ENCODE measurements at regions not wholly inside any gene's neighbourhood (a gene's known extent, or its start where the extent isn't known, plus 50 kb on each side); places are given as distances from the start of the nearest gene placed in this dataset.

DNA sequence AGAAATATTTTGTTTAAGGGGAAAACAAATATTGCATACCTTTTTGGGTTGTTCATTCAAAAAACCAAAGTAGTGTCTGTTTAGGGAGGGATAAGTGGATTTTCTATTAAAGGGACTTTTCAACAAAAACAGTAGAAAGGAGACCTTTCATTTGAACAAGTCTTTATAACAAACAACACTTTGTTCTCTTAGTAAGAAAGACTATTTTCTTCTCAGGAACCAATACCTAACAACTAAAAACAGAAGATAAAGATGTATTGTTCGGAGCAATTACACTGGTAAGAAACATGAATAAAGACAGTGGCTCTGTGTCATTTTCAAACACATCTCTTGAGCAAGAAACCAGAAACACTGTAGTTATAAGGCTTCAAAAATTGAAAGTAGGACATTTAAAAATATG, 1610.1 kb upstream of the PCDH20 start:
- no peak for DNase-seq (ENCODE audit: low read depth)
- TF ChIP-seq, protein P1, sequence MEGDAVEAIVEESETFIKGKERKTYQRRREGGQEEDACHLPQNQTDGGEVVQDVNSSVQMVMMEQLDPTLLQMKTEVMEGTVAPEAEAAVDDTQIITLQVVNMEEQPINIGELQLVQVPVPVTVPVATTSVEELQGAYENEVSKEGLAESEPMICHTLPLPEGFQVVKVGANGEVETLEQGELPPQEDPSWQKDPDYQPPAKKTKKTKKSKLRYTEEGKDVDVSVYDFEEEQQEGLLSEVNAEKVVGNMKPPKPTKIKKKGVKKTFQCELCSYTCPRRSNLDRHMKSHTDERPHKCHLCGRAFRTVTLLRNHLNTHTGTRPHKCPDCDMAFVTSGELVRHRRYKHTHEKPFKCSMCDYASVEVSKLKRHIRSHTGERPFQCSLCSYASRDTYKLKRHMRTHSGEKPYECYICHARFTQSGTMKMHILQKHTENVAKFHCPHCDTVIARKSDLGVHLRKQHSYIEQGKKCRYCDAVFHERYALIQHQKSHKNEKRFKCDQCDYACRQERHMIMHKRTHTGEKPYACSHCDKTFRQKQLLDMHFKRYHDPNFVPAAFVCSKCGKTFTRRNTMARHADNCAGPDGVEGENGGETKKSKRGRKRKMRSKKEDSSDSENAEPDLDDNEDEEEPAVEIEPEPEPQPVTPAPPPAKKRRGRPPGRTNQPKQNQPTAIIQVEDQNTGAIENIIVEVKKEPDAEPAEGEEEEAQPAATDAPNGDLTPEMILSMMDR (IDR thresholded peaks at IDR 0.05; ENCODE audit: insufficient read depth, low read depth, low read length, missing control alignments), result no peak
- no peak overlapping the region for H3K4me3 ChIP-seq (ENCODE audit: low read depth, low read length)

DNA sequence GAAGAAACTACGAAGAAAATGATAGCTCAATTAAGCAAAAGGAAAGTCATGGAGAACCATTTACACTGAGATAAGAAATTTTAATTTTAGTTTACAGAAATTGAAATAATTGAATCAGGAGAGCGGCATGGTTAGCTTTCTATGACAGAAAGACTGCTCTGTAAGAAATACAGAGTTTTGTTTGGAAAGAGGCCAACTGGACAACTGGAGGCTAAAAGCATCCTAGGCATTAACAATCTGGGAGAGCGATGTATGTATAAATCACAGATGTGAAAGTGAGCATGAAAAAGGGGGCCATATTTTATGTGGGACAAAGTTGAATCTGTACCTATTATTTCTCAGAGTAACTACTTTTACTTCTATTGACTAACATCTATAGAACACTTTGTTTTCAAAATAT, 1608.8 kb upstream of the PCDH20 start:
- TF ChIP-seq, protein P1 (IDR thresholded peaks at IDR 0.05; ENCODE audit: insufficient read depth, low read depth, low read length, missing control alignments), result no peak
- H3K4me3 ChIP-seq (ENCODE audit: low read depth, low read length), result no peak overlapping the region
- no peak for DNase-seq (ENCODE audit: low read depth)

DNA sequence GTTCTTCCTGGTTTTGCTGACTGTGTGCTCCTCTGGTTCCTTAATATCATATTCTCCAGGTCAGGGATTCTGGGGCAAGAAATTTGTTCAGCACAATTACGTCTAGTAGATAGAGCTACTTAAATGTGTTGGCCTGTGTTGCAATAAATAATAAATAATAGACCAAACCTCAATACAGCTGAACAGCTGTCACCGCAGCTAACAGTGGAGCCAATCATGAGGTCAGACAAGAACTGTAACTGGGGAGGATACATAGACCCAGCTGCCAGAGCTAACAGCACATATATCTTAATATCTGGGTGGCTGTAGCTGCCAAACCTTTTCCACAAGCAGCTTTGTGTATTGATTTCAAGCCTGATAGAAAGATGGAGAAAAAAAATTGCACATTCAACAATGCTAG, 1596.3 kb upstream of the PCDH20 start:
- TF ChIP-seq, protein P1 (IDR thresholded peaks at IDR 0.05; ENCODE audit: insufficient read depth, low read depth, low read length, missing control alignments), result no peak
- no peak for DNase-seq (ENCODE audit: low read depth)
- no peak overlapping the region for H3K4me3 ChIP-seq (ENCODE audit: low read depth, low read length)

DNA sequence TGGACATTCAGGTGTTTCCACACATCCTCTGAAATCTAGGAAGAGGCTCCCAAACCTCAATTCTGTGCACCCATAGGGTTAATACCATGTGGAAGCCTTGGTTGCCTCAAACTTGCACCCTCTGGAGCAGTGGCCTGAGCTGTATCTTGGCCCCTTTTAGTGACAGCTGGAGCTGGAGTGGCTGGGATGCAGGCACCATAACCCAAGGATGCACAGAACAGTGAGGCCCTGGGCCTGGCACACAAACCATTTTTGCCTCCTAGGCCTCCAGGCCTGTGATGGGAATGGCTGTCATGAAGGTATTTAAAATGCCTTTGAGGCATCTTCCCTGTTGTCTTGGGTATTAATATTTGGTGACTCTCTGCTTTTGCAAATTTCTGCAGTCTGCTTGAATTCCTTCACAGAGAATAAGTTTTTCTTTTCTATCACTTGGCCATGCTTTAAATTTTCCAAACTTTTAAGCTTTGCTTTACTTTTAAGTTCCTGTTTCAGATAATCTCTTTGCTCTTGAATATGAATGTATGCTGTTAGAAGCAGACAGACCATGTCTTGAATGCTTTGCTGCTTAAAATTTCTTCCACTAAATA, 1594.5 kb upstream of the PCDH20 start:
- no peak overlapping the region for H3K4me3 ChIP-seq (ENCODE audit: low read depth, low read length)
- no peak for DNase-seq (ENCODE audit: low read depth)
- TF ChIP-seq, protein P1 (IDR thresholded peaks at IDR 0.05; ENCODE audit: insufficient read depth, low read depth, low read length, missing control alignments), result no peak

DNA sequence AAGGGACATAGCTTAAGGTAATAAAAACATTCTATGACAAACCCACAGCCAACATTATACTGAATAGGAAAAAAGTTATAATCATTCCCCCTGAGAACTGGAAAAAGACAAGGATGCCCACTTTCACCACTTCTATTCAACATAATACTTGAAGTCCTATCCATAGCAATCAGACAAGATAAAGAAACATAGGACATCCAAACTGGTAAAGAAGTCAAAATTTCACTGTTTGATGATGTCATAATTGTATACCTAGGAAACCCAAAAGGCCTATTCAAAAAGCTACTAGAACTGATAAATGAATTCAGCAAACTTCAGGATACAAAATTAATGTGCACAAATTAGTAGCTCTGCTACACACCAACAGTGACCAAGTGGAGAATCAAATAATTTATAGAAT, 1590.0 kb upstream of the PCDH20 start:
- no peak for DNase-seq (ENCODE audit: low read depth)
- no peak overlapping the region for H3K4me3 ChIP-seq (ENCODE audit: low read depth, low read length)
- TF ChIP-seq, protein P1 (IDR thresholded peaks at IDR 0.05; ENCODE audit: insufficient read depth, low read depth, low read length, missing control alignments), result no peak

DNA sequence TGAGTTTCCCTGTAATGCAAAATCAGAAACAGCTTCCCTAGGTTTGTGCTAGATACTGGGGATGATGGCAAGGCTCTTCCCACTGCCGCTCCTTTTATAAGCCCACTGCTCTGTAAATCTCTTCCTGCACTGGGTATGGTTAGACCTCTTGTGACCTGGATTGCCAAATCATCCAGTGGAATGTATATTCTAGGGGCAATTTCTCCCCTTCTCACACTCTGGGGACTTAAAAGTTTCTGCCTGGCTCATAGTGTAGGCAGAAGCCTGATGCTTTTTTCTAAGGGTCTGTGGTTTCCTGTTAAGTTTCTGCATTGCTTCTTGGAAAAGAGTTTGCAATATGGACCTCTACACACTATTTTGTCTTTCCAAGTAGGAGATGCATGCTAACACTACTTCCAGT, 1582.0 kb upstream of the PCDH20 start:
- H3K4me3 ChIP-seq (ENCODE audit: low read depth, low read length), result no peak overlapping the region
- no peak for DNase-seq (ENCODE audit: low read depth)
- TF ChIP-seq, protein P1 (IDR thresholded peaks at IDR 0.05; ENCODE audit: insufficient read depth, low read depth, low read length, missing control alignments), result no peak

DNA sequence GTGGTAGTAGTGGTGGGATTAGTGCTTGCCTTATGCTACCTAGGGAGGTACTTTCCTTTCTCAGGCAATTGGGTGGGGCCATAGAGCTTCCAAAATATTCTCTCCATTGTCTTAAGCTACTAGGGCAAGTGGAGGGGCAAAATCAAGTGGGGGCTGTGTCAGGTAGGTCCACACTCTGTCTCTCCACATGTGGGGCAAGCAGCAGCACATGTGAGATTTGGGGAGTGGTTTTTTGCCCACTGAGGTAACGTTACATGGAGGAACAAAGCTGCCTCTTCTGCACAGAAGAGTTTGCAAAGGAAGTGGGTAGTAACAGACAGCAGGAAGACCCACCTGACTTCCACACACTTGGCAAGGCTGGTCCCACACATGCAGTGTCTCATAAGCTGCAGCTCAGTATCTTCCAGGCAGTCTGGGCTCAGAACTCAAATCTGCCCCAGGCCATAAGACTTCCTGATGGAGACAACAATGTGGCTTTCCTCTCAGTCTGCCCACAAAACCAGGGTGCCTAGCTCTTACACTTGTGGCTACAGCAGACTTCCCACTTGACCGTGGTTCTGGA, 1581.5 kb upstream of the PCDH20 start:
- H3K4me3 ChIP-seq (ENCODE audit: low read depth, low read length), result no peak overlapping the region
- TF ChIP-seq, protein P1 (IDR thresholded peaks at IDR 0.05; ENCODE audit: insufficient read depth, low read depth, low read length, missing control alignments), result no peak
- DNase-seq (ENCODE audit: low read depth), result no peak
